H1 (cell line): ENCODE measurements at regions not wholly inside any gene's neighbourhood (a gene's known extent, or its start where the extent isn't known, plus 50 kb on each side); places are given as distances from the start of the nearest gene placed in this dataset.

Source experiments
- CTCF ChIA-PET: fragments of 300-600 bp; sonication (Branson Sonifier 250); formaldehyde crosslinking; loops from one replicate; lab custom pipeline; 2021; ENCODE audit not compliant: partially characterized antibody; lab: Charles Lee
- POLR2A ChIA-PET: fragments of 300-600 bp; sonication (Branson Sonifier 250); formaldehyde crosslinking; loops from one replicate; lab custom pipeline; 2021; ENCODE audit warnings: inconsistent platforms; ENCODE audit not compliant: partially characterized antibody; lab: Charles Lee
- DNase-seq, 2 experiments: peaks; one replicate each; pipeline versions ENCODE4 v3.0.0 to v3.0.0-alpha.2; 2010 to 2022; ENCODE audit warnings: low spot score in 2 of 2, low read depth in 1 of 2, mixed read lengths in 1 of 2
- FAIRE-seq: peaks from 2 replicates; lab custom pipeline; 2011; peaks lifted over from hg19 to GRCh38; lab: Jason Lieb, UNC
- H2AFZ ChIP-seq: 2 replicates; pipeline ENCODE4 v1.8.1; 2012; ENCODE audit warnings: low read length, inconsistent platforms
- H2AK5ac ChIP-seq: 2 replicates; pipeline ENCODE4 v1.6.1; 2013; ENCODE audit warnings: low read depth, low read length
- H2BK120ac ChIP-seq: replicated peaks from 2 replicates; pipeline ENCODE3; 2013; ENCODE audit warnings: low read depth, low read length, inconsistent platforms
- H2BK12ac ChIP-seq: 2 replicates; pipeline ENCODE4 v1.6.1; 2013; ENCODE audit warnings: low read depth, low read length
- H2BK15ac ChIP-seq: 2 replicates; pipeline ENCODE4 v1.6.1; 2013; ENCODE audit warnings: low read length
- H2BK20ac ChIP-seq: 2 replicates; pipeline ENCODE4 v1.6.1; 2013; ENCODE audit warnings: low read length
- H2BK5ac ChIP-seq: 2 replicates; pipeline ENCODE4 v1.6.1; 2013; ENCODE audit warnings: low read depth, low read length
- H3K14ac ChIP-seq: 2 replicates; pipeline ENCODE4 v1.6.1; 2013; ENCODE audit warnings: inconsistent platforms; ENCODE audit not compliant: insufficient read length
- H3K18ac ChIP-seq: 2 replicates; pipeline ENCODE4 v1.6.1; 2013; ENCODE audit warnings: low read length; ENCODE audit errors: extremely low read depth
- H3K23ac ChIP-seq: 2 replicates; pipeline ENCODE4 v1.6.1; 2013; ENCODE audit warnings: inconsistent platforms; ENCODE audit not compliant: insufficient read length
- H3K23me2 ChIP-seq: 2 replicates; pipeline ENCODE4 v1.6.1; 2013; ENCODE audit warnings: low read depth, low read length
- H3K27ac ChIP-seq: 2 replicates; pipeline ENCODE4 v1.6.1; 2011; ENCODE audit warnings: low read depth, low read length, inconsistent platforms
- H3K27me3 ChIP-seq, 4 experiments: replicated peaks in 1 of 4; 1 replicate in 1 of 4; 2 replicates in 3 of 4; pipeline versions ENCODE4 v1.6.1 to v1.8.1; 2011 to 2013; ENCODE audit warnings: low read length in 3 of 4, mild to moderate bottlenecking in 3 of 4, inconsistent platforms in 2 of 4, mixed read lengths in 2 of 4, moderate library complexity in 1 of 4; ENCODE audit not compliant: control insufficient read depth in 3 of 4, insufficient read depth in 3 of 4; ENCODE audit errors: extremely low read depth in 1 of 4
- H3K36me3 ChIP-seq, 4 experiments: 2 replicates each; pipeline versions ENCODE4 v1.6.1 to v1.8.1; 2011 to 2013; ENCODE audit warnings: mild to moderate bottlenecking in 4 of 4, low read length in 3 of 4, moderate library complexity in 2 of 4, control low read depth in 1 of 4, inconsistent platforms in 1 of 4; ENCODE audit not compliant: insufficient read depth in 4 of 4, control insufficient read depth in 2 of 4
- H3K4ac ChIP-seq: replicated peaks from 2 replicates; pipeline ENCODE3; 2013; ENCODE audit warnings: low read length, low read depth, mixed read lengths, inconsistent platforms; ENCODE audit not compliant: insufficient read length
- H3K4me1 ChIP-seq, 4 experiments: replicated peaks in 1 of 4; 1 replicate in 1 of 4; 2 replicates in 3 of 4; pipeline versions ENCODE4 v1.6.1 to v1.8.1; 2011 to 2013; ENCODE audit warnings: low read length in 3 of 4, inconsistent platforms in 2 of 4, mixed read lengths in 1 of 4; ENCODE audit not compliant: insufficient read depth in 4 of 4, control insufficient read depth in 3 of 4
- H3K4me2 ChIP-seq, 2 experiments: 2 replicates each; pipeline versions ENCODE4 v1.6.1 to v1.8.1; 2011 to 2013; ENCODE audit warnings: low read depth in 2 of 2, low read length in 2 of 2, control low read depth in 1 of 2, inconsistent platforms in 1 of 2, mild to moderate bottlenecking in 1 of 2; ENCODE audit not compliant: insufficient read depth in 1 of 2
- H3K4me3 ChIP-seq, 4 experiments: fragments of 200-600, 300-600 bp in 1 of 4; sonication (generic), shearing (Covaris generic), sonication (Bioruptor Twin) in 1 of 4; 2 replicates each; pipeline versions ENCODE4 v1.5.1 to v1.8.1; 2011 to 2016; ENCODE audit warnings: low read length in 4 of 4, low read depth in 3 of 4, control low read depth in 2 of 4, inconsistent platforms in 2 of 4, mild to moderate bottlenecking in 2 of 4, mixed read lengths in 1 of 4, moderate library complexity in 1 of 4; ENCODE audit not compliant: insufficient read depth in 2 of 4; ENCODE audit errors: extremely low read depth in 1 of 4
- H3K56ac ChIP-seq: replicated peaks from 2 replicates; pipeline ENCODE3; 2013; ENCODE audit warnings: low read depth, mild to moderate bottlenecking, mixed read lengths, low read length, inconsistent platforms; ENCODE audit not compliant: insufficient read length
- H3K79me1 ChIP-seq: 2 replicates; pipeline ENCODE4 v1.6.1; 2013; ENCODE audit warnings: low read depth, low read length, control low read depth
- H3K79me2 ChIP-seq, 2 experiments: 2 replicates each; pipeline versions ENCODE4 v1.6.1 to v1.8.1; 2012 to 2013; ENCODE audit warnings: low read length in 2 of 2, mild to moderate bottlenecking in 2 of 2, inconsistent platforms in 1 of 2; ENCODE audit not compliant: insufficient read depth in 2 of 2, control insufficient read depth in 1 of 2
- H3K9ac ChIP-seq, 4 experiments: replicated peaks in 1 of 4; 1 replicate in 1 of 4; 2 replicates in 3 of 4; pipeline versions ENCODE4 v1.6.1 to v1.8.1; 2011 to 2013; ENCODE audit warnings: low read depth in 3 of 4, low read length in 3 of 4, control low read depth in 2 of 4, mild to moderate bottlenecking in 2 of 4, moderate library complexity in 2 of 4, inconsistent platforms in 1 of 4; ENCODE audit errors: extremely low read depth in 1 of 4
- H3K9me3 ChIP-seq, 2 experiments: 2 replicates each; pipeline versions ENCODE4 v1.6.1 to v1.8.1; 2012 to 2013; ENCODE audit warnings: mild to moderate bottlenecking in 2 of 2, moderate library complexity in 2 of 2, control low read depth in 1 of 2, inconsistent platforms in 1 of 2, low read depth in 1 of 2, low read length in 1 of 2, mixed read lengths in 1 of 2; ENCODE audit not compliant: insufficient read depth in 2 of 2
- H4K20me1 ChIP-seq, 2 experiments: replicated peaks in 1 of 2; 2 replicates each; pipeline versions ENCODE3 to v1.8.1; 2011 to 2013; ENCODE audit warnings: inconsistent platforms in 2 of 2, low read length in 2 of 2, mild to moderate bottlenecking in 1 of 2; ENCODE audit not compliant: insufficient read depth in 2 of 2, control insufficient read depth in 1 of 2
- H4K5ac ChIP-seq: 2 replicates; pipeline ENCODE4 v1.6.1; 2013; ENCODE audit warnings: low read length, low read depth, mixed read lengths, inconsistent platforms; ENCODE audit not compliant: insufficient read length
- H4K8ac ChIP-seq: 2 replicates; pipeline ENCODE4 v1.8.0; 2013; ENCODE audit warnings: mild to moderate bottlenecking, moderate library complexity, low read length, inconsistent platforms; ENCODE audit not compliant: insufficient read depth; ENCODE audit errors: extremely low read depth
- H4K91ac ChIP-seq: replicated peaks from 2 replicates; pipeline ENCODE3; 2013; ENCODE audit warnings: low read length, mixed read lengths, inconsistent platforms; ENCODE audit not compliant: insufficient read length
- ATF2 ChIP-seq: IDR thresholded peaks from 2 replicates; pipeline ENCODE4 v1.6.1; 2012; ENCODE audit warnings: low read length, inconsistent platforms
- FOSL1 ChIP-seq: IDR thresholded peaks from 2 replicates; pipeline ENCODE4 v1.6.1; 2011; ENCODE audit warnings: mild to moderate bottlenecking, low read depth, low read length, moderate library complexity; ENCODE audit not compliant: insufficient read depth
- GTF2F1 ChIP-seq: IDR thresholded peaks from 2 replicates; pipeline ENCODE4 v1.6.1; 2012; ENCODE audit warnings: low read depth, low read length, improper control_type of control experiment, borderline replicate concordance
- HDAC2 ChIP-seq, 2 experiments: fragments of 300-600 bp in 1 of 2; sonication (generic) in 1 of 2; IDR thresholded peaks; 2 replicates each; pipeline ENCODE4 v1.6.1; 2011 to 2012; ENCODE audit warnings: low read depth in 2 of 2, low read length in 2 of 2, mild to moderate bottlenecking in 2 of 2, moderate library complexity in 2 of 2, borderline replicate concordance in 1 of 2, inconsistent platforms in 1 of 2
- TAF7 ChIP-seq: optimal IDR thresholded peaks from 2 replicates; pipeline ENCODE3; 2011; ENCODE audit warnings: low read depth, mild to moderate bottlenecking, inconsistent platforms, low read length, moderate library complexity, borderline replicate concordance
- WGBS, 2 experiments: shearing (Covaris generic) in 1 of 2; methylation state at CpG; one replicate each; pipeline versions ENCODE4 v1.1.6 to v1.1.7; 2013 to 2015; ENCODE audit warnings: low lambda C conversion rate in 2 of 2, mixed read lengths in 2 of 2, inconsistent platforms in 1 of 2, low coverage in 1 of 2, missing lambda C conversion rate in 1 of 2; ENCODE audit not compliant: insufficient replicate concordance in 2 of 2, insufficient coverage in 1 of 2, insufficient read length in 1 of 2; ENCODE audit errors: extremely low coverage in 1 of 2, missing lambda C conversion rate in 1 of 2; 5-methylcytosine and 5-hydroxymethylcytosine counted together

GRCh38 chr4:19615086-19615689 is 636.5 kb upstream of the SLIT2 start:
- Histone ChIP-seq H3K79me1 (no peaks in the 10 kb centered on the region), H3K9ac (no peak overlapping the region), H3K23me2 (no peaks in the 10 kb centered on the region), H3K27ac (no peak overlapping the region), H3K4me3 (no peak overlapping the region), H3K56ac (no peak overlapping the region), H3K36me3 (no peaks in the 10 kb centered on the region), H2BK5ac (no peak overlapping the region), H3K18ac (no peak overlapping the region), H3K14ac (no peak overlapping the region), H3K4me1 (no peaks in the 10 kb centered on the region), H3K27me3 (no peaks in the 10 kb centered on the region), H3K23ac (no peak overlapping the region), H2BK12ac (no peak overlapping the region), H2BK15ac (no peak overlapping the region), H2BK120ac (no peak overlapping the region), H3K4me2 (no peak overlapping the region), H2AFZ (no peak overlapping the region), H3K4ac (no peak overlapping the region), H4K20me1 (no peaks in the 10 kb centered on the region), H2AK5ac (no peak overlapping the region), H4K8ac (no peak overlapping the region), H4K5ac (no peak overlapping the region), H3K9me3 (peaks cover 0 to 2% of the 10 kb centered on the region in 2 experiments; a peak in 1 of 4 replicates), H4K91ac (no peak overlapping the region), H3K79me2 (no peaks in the 10 kb centered on the region), H2BK20ac (no peak overlapping the region)
- WGBS, 2 experiments = 100% methylated on average over 5 of the region's 5 CpGs; no CpG with 5 or more reads in 1 of the 2 experiments
- FAIRE-seq (no peak), DNase-seq (no peak)
- no peak for TF ChIP-seq HDAC2 (IDR thresholded peaks at IDR 0.05; ENCODE audit: borderline replicate concordance in 1 of 2, low read depth in 2 of 2, low read length in 2 of 2)
- no peak for TF ChIP-seq ATF2
- TF ChIP-seq TAF7 = no peak
- TF ChIP-seq GTF2F1 = no peak
- TF ChIP-seq FOSL1 = no peak
- ChIA-PET CTCF (no interaction called here), POLR2A (no interaction called here)
